Activated naive CD4-positive, alpha-beta T cell treated with Interleukin-2 at 50 U/mL for 16 hours (primary cell): ENCODE measurements at regions not wholly inside any gene's neighbourhood (a gene's known extent, or its start where the extent isn't known, plus 50 kb on each side); places are given as distances from the start of the nearest gene placed in this dataset.

Experiments
- DNase-seq: peaks from one replicate; pipeline ENCODE4 v3.0.0-alpha.2; 2020

- no peak for DNase-seq
Measured at GRCh38 chr2:217436386-217436785, 566.4 kb downstream of the TNS1 start.

- DNase-seq, result no peak
Measured at GRCh38 chr2:217434180-217434975, 568.4 kb downstream of the TNS1 start.

- DNase-seq, result no peak
Measured at GRCh38 chr2:217433522-217433921, 569.3 kb downstream of the TNS1 start.

- DNase-seq, result no peak
Measured at GRCh38 chr2:217431577-217432269, 571.1 kb downstream of the TNS1 start.

- DNase-seq, result no peak
Measured at GRCh38 chr2:217430916-217431576, 571.2 kb upstream of the TNP1 start.

GRCh38 chr2:217429981-217430500 lies 570.2 kb upstream of the TNP1 start:
- no peak for DNase-seq

- no peak for DNase-seq
Measured at GRCh38 chr2:217421834-217422233, 562.0 kb upstream of the TNP1 start.

- no peak for DNase-seq
Measured at GRCh38 chr2:217420854-217421253, 561.0 kb upstream of the TNP1 start.

- no peak for DNase-seq
Measured at GRCh38 chr2:217419055-217419671, 559.3 kb upstream of the TNP1 start.

- no peak for DNase-seq
Measured at GRCh38 chr2:217418544-217418943, 558.7 kb upstream of the TNP1 start.

GRCh38 chr2:217418090-217418489 lies 558.2 kb upstream of the TNP1 start:
- DNase-seq, result no peak

GRCh38 chr2:217417536-217417935 lies 557.7 kb upstream of the TNP1 start:
- no peak for DNase-seq

GRCh38 chr2:217415316-217415715 lies 555.5 kb upstream of the TNP1 start:
- DNase-seq, result no peak

GRCh38 chr2:217414429-217414828 lies 554.6 kb upstream of the TNP1 start:
- no peak for DNase-seq

GRCh38 chr2:217413193-217413592 lies 553.3 kb upstream of the TNP1 start:
- DNase-seq, result no peak

- no peak for DNase-seq
Measured at GRCh38 chr2:217412721-217413120, 552.9 kb upstream of the TNP1 start.

GRCh38 chr2:217412277-217412676 lies 552.4 kb upstream of the TNP1 start:
- DNase-seq, result no peak

GRCh38 chr2:217410681-217410960 lies 550.8 kb upstream of the TNP1 start:
- no peak for DNase-seq

GRCh38 chr2:217409949-217410680 lies 550.3 kb upstream of the TNP1 start:
- DNase-seq, result no peak

GRCh38 chr2:217407362-217407761 lies 547.5 kb upstream of the TNP1 start:
- no peak for DNase-seq

- no peak for DNase-seq
Measured at GRCh38 chr2:217404236-217404760, 544.4 kb upstream of the TNP1 start.

GRCh38 chr2:217402761-217403383 lies 543.0 kb upstream of the TNP1 start:
- no peak for DNase-seq
